ENCODE measurements at regions not wholly inside any gene's neighbourhood (a gene's known extent, or its start where the extent isn't known, plus 50 kb on each side); places are given as distances from the start of the nearest gene placed in this dataset.

- Histone ChIP-seq H3K4me1 (ENCODE audit: insufficient read depth, low read length) (no peaks in the 10 kb centered on the region), H3K9ac (ENCODE audit: insufficient read depth, low read depth, low read length) (no peak overlapping the region), H3K36me3 (replicated peaks in 1 of 2; ENCODE audit: control insufficient read depth in 1 of 2, insufficient read depth in 2 of 2, low read length in 2 of 2) (no peaks in the 10 kb centered on the region), H4K20me1 (ENCODE audit: insufficient read depth, low read length) (no peaks in the 10 kb centered on the region), H3K79me2 (ENCODE audit: insufficient read depth, low read length) (no peaks in the 10 kb centered on the region), H3K9me3 (ENCODE audit: low read length) (no peaks in the 10 kb centered on the region), H3K27me3 (ENCODE audit: control insufficient read depth in 1 of 2, insufficient read depth in 2 of 2, low read length in 2 of 2) (peaks cover 0 to 12% of the 10 kb centered on the region in 2 experiments; a peak in 1 of 5 replicates), H3K27ac (ENCODE audit: extremely low read length, insufficient read depth, low read length) (no peak overlapping the region), H3K4me2 (ENCODE audit: low read depth, low read length) (no peak overlapping the region), H2AFZ (ENCODE audit: low read length) (no peak overlapping the region), H3K4me3 (replicated peaks in 1 of 3; ENCODE audit: insufficient read depth in 1 of 3, low read depth in 2 of 3, low read length in 3 of 3) (no peak overlapping the region)
- ATAC-seq (no peak), FAIRE-seq (no peak), DNase-seq (ENCODE audit: low spot score) (no peak)
- CTCF ChIA-PET (ENCODE audit: low intra/inter-chr PET ratio, low total read pairs), result no interaction called here
- WGBS (ENCODE audit: low lambda C conversion rate), result 6% methylated on average over 2 of the region's 2 CpGs
- BruUV-seq (replicated peaks), result no TSS peak
- TF ChIP-seq ZNF780A (CRISPR knock-in tag; IDR thresholded peaks at IDR 0.05), result no peak
- TF ChIP-seq ZNF609 (CRISPR knock-in tag; IDR thresholded peaks at IDR 0.05; ENCODE audit: borderline replicate concordance), result no peak
- no peak for TF ChIP-seq JARID2 (CRISPR knock-in tag; IDR thresholded peaks at IDR 0.05; ENCODE audit: insufficient replicate concordance)
- no peak for TF ChIP-seq ZSCAN31 (CRISPR knock-in tag; IDR thresholded peaks at IDR 0.05; ENCODE audit: low read depth)
- no peak for TF ChIP-seq MXI1 (IDR thresholded peaks at IDR 0.05; ENCODE audit: borderline replicate concordance, low read depth, low read length)
- TF ChIP-seq RARA (CRISPR knock-in tag; IDR thresholded peaks at IDR 0.05), result 0 out of 2 replicates have a peak, but pooled peaks have one; percentile 27
- TF ChIP-seq PBX2 (CRISPR knock-in tag; IDR thresholded peaks at IDR 0.05), result no peak
- peak; percentile 40; the same call in 1 of the 2 replicates for TF ChIP-seq HNF4A (CRISPR knock-in tag; IDR thresholded peaks at IDR 0.05)
- no peak for TF ChIP-seq ZNF326 (CRISPR knock-in tag; IDR thresholded peaks at IDR 0.05; ENCODE audit: borderline replicate concordance)
- TF ChIP-seq NR2F6 (IDR thresholded peaks at IDR 0.05), result no peak
- TF ChIP-seq NR2F6 (CRISPR knock-in tag; IDR thresholded peaks at IDR 0.05), result no peak
- in situ Hi-C loops (cut with HindIII; ENCODE audit: extremely low pct_ligation_motif_present, low pct_unique_long_range_greater_than_20kb) (no loop called here), intact Hi-C loops (cut with micrococcal nuclease; ENCODE audit: unreplicated experiment) (no loop called here)
- POLR2A ChIA-PET, result no interaction called here
These were observed 52.9 kb downstream of the GSC start for GRCh38 chr14:94716976-94717375.

Measured in HepG2 (cell line).